ENCODE measurements at regions not wholly inside any gene's neighbourhood (a gene's known extent, or its start where the extent isn't known, plus 50 kb on each side); places are given as distances from the start of the nearest gene placed in this dataset.

- no peak for DNase-seq
These were observed 266.7 kb upstream of the GJB5 start for GRCh38 chr1:34488080-34488708.

DNA sequence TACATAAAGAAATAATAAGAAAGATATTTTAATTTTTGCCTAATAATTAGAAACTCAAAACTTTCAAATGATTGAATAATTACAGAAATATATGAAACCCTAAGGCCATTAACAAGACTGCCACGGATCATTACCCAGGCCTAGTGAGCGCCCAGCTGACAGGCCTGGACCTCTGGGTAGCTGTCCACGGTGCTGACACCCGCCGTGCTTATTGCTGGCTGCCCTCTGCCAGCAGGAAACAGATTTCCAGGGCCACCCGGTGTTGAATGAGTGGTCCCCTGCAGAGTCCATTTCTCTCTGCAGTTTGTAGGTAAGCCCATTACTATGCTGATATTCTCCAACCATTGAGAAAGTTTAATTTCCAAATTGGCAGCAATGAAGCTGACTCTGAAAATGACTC, 254.4 kb upstream of the GJB5 start:
- DNase-seq = no peak

DNA sequence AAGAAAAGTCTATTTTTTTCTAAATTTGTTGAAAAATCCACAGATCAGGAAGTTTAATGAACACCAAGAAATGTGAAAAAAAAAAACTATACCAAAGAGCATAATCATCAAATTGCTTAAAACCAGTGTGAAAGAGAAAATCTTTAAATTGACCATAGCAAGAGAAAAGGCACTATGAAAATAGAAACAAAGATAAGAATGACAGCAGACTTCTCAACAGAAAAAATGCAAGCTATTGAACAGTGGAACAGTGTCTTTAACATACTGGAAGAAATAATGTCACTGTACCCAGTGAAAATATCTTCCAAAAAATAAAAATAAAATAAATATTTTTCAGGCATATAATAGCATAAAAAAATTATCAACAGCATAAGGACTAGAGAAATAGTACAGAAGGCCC, 243.0 kb upstream of the GJB5 start:
- no peak for DNase-seq

GRCh38 chr1:34518146-34518699, 236.6 kb upstream of the GJB5 start:
- no peak for DNase-seq

GRCh38 chr1:34520111-34520510, 234.7 kb upstream of the GJB5 start:
- no peak for DNase-seq

DNA sequence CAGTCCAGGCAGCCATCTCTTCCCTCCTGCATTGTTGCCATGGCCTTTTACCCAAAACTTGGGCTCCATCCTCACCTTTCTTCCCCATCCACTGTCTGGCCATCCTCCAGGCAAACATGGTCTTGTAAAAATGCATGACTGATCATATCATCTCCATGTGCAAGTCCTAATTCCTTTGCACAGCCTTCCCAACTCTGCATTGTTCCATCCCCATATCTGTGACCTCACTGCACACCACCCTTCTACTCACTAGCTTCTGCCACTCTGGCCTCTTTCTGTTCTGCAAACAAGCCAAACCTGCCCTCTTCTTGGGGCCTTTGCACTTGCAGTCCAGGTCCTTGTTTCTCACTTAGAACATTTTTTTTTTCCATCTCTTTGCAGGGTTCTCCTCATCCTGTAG, 230.1 kb upstream of the GJB5 start:
- DNase-seq = no peak

GRCh38 chr1:34529935-34530859, 224.7 kb upstream of the GJB5 start:
- DNase-seq = no peak

DNA sequence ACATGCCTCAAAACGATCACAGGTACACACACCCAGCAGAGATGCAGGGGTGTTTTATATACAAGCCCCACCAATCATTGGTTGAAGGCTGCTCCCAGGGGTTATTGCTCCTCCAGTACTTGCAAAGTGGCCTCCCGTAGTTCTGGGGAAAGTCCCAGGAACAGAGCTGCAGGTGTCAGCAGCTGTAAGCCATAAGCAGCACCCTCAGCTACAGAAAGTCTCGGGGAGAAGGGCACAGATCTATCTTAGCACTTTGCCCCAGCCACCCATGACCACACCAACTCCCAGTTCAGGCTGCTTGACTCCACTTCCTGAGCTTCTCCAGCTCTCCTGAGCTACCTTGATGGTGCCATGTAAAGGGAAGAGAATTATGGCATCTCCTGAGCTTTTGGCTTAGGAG, 222.7 kb upstream of the GJB5 start:
- DNase-seq = no peak

DNA sequence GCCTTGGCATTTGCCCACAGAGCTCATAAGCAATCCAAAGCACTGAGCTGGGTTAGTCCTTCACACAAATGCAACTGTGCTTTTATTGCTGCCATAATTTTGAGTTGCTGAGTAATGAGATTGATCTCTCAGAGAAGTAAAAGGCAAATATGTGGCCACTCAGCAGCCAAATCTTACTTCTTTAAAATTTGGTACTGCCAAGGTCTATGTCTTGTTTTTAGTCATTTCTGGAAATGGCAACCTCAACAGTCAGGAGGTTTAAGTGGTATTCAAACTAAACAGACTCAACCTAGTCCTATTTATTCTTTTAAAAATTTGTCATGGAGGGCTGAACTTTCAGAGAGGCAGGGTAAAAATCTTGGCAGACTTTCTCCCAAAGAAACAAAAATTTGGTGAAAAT, 216.4 kb upstream of the GJB5 start:
- DNase-seq = no peak

DNA sequence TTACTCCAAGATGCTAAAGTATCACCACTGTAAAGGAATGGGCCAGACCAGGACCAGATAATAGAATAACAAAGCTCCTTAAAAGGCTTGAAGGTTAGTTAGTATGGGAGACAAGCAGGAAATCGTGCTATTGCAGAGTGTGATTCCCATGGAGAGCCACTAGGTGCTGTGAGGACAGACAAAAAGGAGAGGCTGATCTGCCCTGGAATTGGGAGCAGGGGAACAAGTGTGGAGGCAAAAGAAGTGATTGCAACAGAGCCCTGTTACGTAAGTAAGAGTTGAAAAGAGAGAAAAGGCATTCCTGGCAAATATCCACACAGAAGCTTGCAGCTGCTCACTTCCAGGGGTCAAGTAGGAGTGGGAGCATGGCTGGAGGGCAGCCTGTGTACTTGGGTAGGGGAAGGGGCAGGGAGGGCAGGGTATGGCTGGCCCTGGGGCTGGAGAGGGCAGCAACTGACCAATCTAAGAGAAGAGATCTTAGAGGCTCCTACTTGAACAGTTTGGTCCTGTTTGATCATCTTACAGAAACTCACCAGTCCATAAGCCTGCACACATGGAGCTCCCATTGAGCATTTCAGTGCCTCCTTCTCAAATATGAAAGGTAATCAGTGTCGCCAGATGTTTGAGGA, 207.7 kb upstream of the GJB5 start:
- no peak for DNase-seq

DNA sequence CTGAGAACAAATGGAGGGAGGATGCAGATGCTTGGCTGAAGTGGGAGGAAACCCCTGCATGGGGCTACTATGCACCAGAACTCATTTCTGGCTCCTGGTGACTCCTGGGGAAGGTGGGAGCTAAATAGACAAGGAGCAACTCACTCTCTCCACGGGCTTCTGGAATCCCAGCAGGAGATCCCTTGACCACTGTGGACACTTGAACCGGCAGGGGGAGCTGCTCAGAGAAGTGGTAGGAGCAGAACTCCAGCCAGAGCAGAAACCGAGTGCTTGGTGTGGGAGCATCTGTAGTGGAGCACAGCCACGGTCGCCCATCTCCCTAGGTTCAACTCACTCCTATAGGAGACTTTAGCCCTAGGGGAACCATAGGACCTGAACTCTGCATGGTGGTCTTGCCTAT, 205.6 kb upstream of the GJB5 start:
- DNase-seq = no peak

DNA sequence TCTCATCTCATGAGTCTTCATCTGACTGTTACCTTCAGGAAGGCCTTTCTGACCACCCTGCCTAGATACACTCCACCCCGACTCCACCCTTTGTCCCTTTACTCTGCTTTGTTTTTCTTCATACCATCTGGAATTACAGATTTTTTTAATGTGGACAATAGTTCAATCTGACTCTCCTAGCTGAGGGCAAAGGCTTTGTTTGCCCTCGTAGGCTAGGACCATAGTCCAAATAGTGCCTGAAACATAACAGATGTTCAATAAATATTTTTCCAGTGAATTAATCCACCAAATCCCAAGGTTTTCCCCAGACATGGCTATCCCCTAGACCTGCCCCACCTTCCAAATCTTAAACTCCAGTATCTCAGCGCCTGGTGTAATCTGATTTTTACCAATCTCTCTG, 176.5 kb upstream of the GJB5 start:
- DNase-seq = no peak

GRCh38 chr1:34582356-34582755, 172.5 kb upstream of the GJB5 start:
- no peak for DNase-seq

- DNase-seq = no peak
These were observed 167.1 kb upstream of the GJB5 start for GRCh38 chr1:34587761-34588160.

DNA sequence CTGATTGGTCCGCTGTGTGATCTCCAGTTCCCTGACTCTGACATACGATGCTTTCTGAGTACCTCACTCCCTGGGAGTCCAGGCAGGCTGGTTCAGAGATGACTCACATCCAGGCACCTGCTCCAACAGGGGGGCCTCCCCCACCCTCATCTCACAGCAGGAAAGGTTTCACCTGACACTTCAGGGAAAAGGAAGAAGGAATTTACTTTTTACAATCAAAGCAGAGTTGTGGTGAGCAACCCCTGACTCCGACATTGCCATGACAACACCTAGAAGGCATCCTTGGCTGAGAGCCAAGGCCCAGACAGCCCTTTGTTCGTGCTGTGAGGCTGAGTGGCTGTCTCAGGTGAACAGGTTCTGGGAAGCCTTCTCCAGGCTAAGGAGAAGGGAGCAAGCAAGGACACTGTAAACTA, 164.6 kb upstream of the GJB5 start:
- no peak for DNase-seq

DNA sequence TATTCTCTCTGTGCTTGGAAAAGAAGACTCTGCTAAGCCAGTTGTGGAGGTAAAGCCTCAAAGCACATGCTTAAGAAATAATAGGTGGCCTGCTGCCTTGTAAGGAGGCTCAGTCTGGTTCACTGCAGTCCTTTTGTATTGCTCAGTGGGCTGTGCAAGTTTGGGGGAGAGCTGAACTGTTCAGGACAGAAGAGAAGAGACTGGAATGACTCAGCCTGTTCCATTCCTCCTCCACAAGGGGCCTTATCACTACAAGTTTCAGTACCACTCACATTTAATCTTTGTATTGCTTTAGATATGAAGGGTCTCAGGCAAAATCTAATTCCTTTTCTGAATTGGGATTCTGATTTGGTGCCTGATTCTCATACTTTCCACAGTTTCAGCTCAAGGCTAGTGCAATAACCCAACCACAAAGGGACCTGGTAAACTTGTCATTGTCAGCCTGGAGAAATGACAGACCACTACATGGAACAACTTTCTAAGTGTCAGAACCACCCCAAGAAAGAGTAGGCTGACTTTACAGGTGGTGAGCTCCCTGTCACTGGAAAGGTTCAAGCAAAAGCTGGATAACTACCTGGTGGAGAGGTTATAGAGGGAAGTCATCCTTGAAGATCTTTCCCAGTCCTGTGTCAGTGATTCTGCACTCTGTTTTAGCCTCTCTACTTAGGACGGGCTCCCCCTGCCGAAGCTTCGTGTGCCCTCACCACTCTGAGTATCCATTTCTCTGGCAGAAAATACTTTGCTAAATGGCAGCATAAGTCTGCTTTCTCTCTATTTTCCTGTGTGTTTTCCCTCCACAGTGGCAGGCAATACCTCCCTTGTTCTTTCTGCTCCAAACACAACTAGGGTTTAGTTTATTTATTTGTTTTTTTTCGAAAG, 162.9 kb upstream of the GJB5 start:
- DNase-seq = no peak

DNA sequence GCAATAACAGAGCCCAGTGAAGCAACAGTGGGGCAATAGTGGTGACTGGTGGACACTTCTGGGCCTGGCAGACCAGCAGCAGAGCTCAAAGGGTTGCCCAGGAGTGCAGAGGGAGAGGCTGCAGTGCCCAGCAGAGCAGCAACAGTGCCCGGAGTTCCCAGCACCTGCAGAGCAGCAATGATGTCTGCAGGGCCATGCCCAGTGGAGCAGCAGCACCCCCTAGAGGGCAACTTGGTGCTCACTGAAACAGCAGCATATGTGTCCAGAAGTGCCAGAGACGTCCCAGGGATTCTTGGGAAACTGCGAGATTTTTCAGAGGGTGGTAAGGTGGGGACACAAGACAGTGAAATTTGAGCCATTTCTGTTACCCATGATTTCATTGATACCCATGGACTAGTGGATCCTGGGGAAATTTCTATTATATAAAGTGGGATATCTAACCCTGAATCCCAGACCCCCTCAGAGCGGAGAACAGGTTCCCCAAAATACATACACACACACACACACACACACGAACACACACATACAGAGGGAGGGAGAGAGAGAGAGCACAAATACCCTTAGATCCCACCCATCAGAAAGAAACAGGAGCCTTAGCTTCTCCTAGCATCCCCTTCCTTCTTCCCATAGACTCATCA, 156.9 kb upstream of the GJB5 start:
- DNase-seq = peak; percentile 50

DNA sequence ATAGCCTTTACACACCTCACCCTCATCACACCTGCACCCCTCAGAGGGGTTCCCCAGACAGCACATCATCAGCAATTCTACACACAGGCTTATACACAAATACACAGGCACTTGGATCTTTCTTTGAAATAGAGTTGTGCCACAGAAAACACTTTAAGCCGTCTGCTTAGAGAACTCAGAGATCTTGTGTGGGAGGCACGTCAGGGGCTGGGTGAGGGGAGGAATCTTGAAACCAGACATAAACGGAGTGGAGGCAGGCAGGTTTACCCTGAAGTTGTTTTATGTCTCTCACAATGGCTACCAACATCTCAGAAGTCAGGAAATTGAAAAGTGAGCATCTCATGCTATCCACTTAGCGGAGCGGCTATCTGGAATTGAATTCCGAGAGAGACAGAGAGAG, 151.9 kb upstream of the GJB5 start:
- DNase-seq = no peak

- no peak for DNase-seq
These were observed 151.3 kb upstream of the GJB5 start for GRCh38 chr1:34603594-34603993.

GRCh38 chr1:34606504-34606903, 148.3 kb upstream of the GJB5 start:
- DNase-seq = no peak

GRCh38 chr1:34610063-34610462, 144.8 kb upstream of the GJB5 start:
- DNase-seq = no peak

DNA sequence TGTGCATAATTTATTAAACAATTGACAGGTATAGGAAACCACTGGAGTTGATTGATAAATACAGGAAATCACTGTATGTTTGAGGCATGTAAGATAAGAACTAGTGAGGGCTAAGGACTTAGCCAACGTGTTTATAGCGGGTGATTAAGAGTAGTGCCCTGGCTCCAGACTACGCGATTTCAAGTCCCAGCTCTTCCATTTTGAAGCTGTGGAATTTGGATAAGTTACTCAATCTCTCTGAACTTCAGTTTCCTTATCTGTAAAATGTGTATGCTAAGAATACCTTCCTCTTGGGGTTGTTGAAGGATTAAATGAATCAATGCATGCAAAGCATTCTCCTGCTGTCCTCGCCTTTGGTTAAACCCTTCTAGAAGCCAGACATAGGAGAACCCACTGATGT, 143.3 kb upstream of the GJB5 start:
- no peak for DNase-seq
